Vagina (tissue), 2 donors: ENCODE measurements at regions not wholly inside any gene's neighbourhood (a gene's known extent, or its start where the extent isn't known, plus 50 kb on each side); places are given as distances from the start of the nearest gene placed in this dataset.
"Not testable (repeated sequence)": the region's sequence is repeated elsewhere in the genome, so short reads cannot be mapped to it uniquely, and the experiment has no call there.

Source experiments
- DNase-seq, 2 donors: peaks; one replicate each; pipeline ENCODE4 v3.0.0-alpha.2; 2017; ENCODE audit errors: extremely low spot score in 2 of 2
- H3K27ac ChIP-seq: fragments of 200-600 bp; sonication (generic); one replicate; pipeline ENCODE4 v1.5.1; 2019
- H3K27me3 ChIP-seq: fragments of 200-600 bp; sonication (generic); one replicate; pipeline ENCODE4 v1.5.1; 2019
- H3K36me3 ChIP-seq, 2 donors: fragments of 200-600 bp; sonication (generic); one replicate each; pipeline ENCODE4 v1.5.1; 2017 to 2019
- H3K4me1 ChIP-seq: fragments of 200-600 bp; sonication (generic); one replicate; pipeline ENCODE4 v1.5.1; 2019
- H3K4me3 ChIP-seq, 2 donors: fragments of 200-600 bp; sonication (generic); 1 replicate in 1 of 2; 2 replicates in 1 of 2; pipeline ENCODE4 v1.5.1; 2016 to 2019
- H3K9me3 ChIP-seq: fragments of 200-600 bp; sonication (generic); one replicate; pipeline ENCODE4 v1.5.1; 2019
- CTCF ChIP-seq, 3 experiments: fragments of 450-650 bp in 2 of 3; fragments of 200-600 bp in 1 of 3; sonication (generic) in 1 of 3; IDR thresholded peaks; one replicate each; pipeline ENCODE4 v1.5.1; 2017 to 2019; ENCODE audit warnings: antibody characterized with exemption in 3 of 3, mild to moderate bottlenecking in 2 of 3, moderate library complexity in 2 of 3
- POLR2A ChIP-seq, 2 donors: fragments of 450-650 bp; IDR thresholded peaks; one replicate each; pipeline ENCODE4 v1.6.1; 2017; ENCODE audit warnings: antibody characterized with exemption in 2 of 2, mild to moderate bottlenecking in 2 of 2, moderate library complexity in 2 of 2
- POLR2AphosphoS5 ChIP-seq, 2 donors: sonication (generic); formaldehyde crosslinking; IDR thresholded peaks; one replicate each; pipeline ENCODE4 v1.9.0; 2017; ENCODE audit warnings: antibody characterized with exemption in 2 of 2, mild to moderate bottlenecking in 2 of 2, low read depth in 1 of 2; ENCODE audit not compliant: insufficient read depth in 1 of 2
- intact Hi-C: fragments of 100-400 bp; cut with DNase I; formaldehyde crosslinking; loops from one replicate; pipeline ENCODE4 v1.15.1; 2023

- intact Hi-C loops = no loop called here
- no peak for TF ChIP-seq CTCF (IDR thresholded peaks at IDR 0.05)
- no peak for TF ChIP-seq POLR2A (IDR thresholded peaks at IDR 0.05)
- no peak for TF ChIP-seq POLR2AphosphoS5 (IDR thresholded peaks at IDR 0.05; ENCODE audit: insufficient read depth in 1 of 2, low read depth in 1 of 2)
- Histone ChIP-seq H3K27ac (no peak overlapping the region), H3K4me1 (no peaks in the 10 kb centered on the region), H3K27me3 (no peaks in the 10 kb centered on the region), H3K36me3 (no peaks in the 10 kb centered on the region), H3K9me3 (no peaks in the 10 kb centered on the region), H3K4me3 (no peak overlapping the region)
- no peak for DNase-seq
Observed at GRCh38 chr12:63353559-63353958, 202.6 kb upstream of the AVPR1A start.

- intact Hi-C loops = no loop called here
- no peaks in the 10 kb centered on the region for H3K27me3 ChIP-seq
- no peak overlapping the region for H3K4me3 ChIP-seq
- H3K4me1 ChIP-seq = no peaks in the 10 kb centered on the region
- H3K27ac ChIP-seq = no peak overlapping the region
- DNase-seq = no peak
- no peak for TF ChIP-seq POLR2A (IDR thresholded peaks at IDR 0.05)
- no peak for TF ChIP-seq CTCF (IDR thresholded peaks at IDR 0.05)
- TF ChIP-seq POLR2AphosphoS5 (IDR thresholded peaks at IDR 0.05; ENCODE audit: insufficient read depth in 1 of 2, low read depth in 1 of 2) = no peak
- H3K36me3 ChIP-seq = no peaks in the 10 kb centered on the region
- no peaks in the 10 kb centered on the region for H3K9me3 ChIP-seq
Observed at GRCh38 chr12:63351370-63351769, 200.4 kb upstream of the AVPR1A start.

GRCh38 chr12:63348556-63348955 lies 197.6 kb upstream of the AVPR1A start:
- no peaks in the 10 kb centered on the region for H3K36me3 ChIP-seq
- TF ChIP-seq POLR2AphosphoS5 (IDR thresholded peaks at IDR 0.05; ENCODE audit: insufficient read depth in 1 of 2, low read depth in 1 of 2) (no peak), CTCF (IDR thresholded peaks at IDR 0.05) (no peak), POLR2A (IDR thresholded peaks at IDR 0.05) (no peak)
- no peak overlapping the region for H3K27ac ChIP-seq
- no peaks in the 10 kb centered on the region for H3K4me1 ChIP-seq
- H3K4me3 ChIP-seq = no peak overlapping the region
- intact Hi-C loops = no loop called here
- no peaks in the 10 kb centered on the region for H3K9me3 ChIP-seq
- DNase-seq = no peak
- no peaks in the 10 kb centered on the region for H3K27me3 ChIP-seq

- H3K4me1 ChIP-seq, H3K4me3 ChIP-seq, H3K27ac ChIP-seq, intact Hi-C loops, H3K27me3 ChIP-seq, H3K36me3 ChIP-seq, H3K9me3 ChIP-seq, DNase-seq: not testable (repeated sequence)
Observed at GRCh38 chr12:63337158-63337557, 186.2 kb upstream of the AVPR1A start.

- intact Hi-C loops = no loop called here
- Histone ChIP-seq H3K27me3 (no peaks in the 10 kb centered on the region), H3K27ac (no peak overlapping the region), H3K36me3 (no peaks in the 10 kb centered on the region), H3K9me3 (no peaks in the 10 kb centered on the region), H3K4me1 (no peaks in the 10 kb centered on the region), H3K4me3 (no peak overlapping the region)
- TF ChIP-seq CTCF (IDR thresholded peaks at IDR 0.05) (no peak), POLR2A (IDR thresholded peaks at IDR 0.05) (no peak), POLR2AphosphoS5 (IDR thresholded peaks at IDR 0.05; ENCODE audit: insufficient read depth in 1 of 2, low read depth in 1 of 2) (no peak)
- no peak for DNase-seq
Observed at GRCh38 chr12:63326260-63326659, 175.3 kb upstream of the AVPR1A start.

GRCh38 chr12:63325757-63326156 lies 174.8 kb upstream of the AVPR1A start:
- Histone ChIP-seq H3K9me3 (no peaks in the 10 kb centered on the region), H3K27ac (no peak overlapping the region), H3K4me3 (no peak overlapping the region), H3K27me3 (no peaks in the 10 kb centered on the region), H3K4me1 (no peaks in the 10 kb centered on the region), H3K36me3 (no peaks in the 10 kb centered on the region)
- intact Hi-C loops = no loop called here
- no peak for TF ChIP-seq POLR2AphosphoS5 (IDR thresholded peaks at IDR 0.05; ENCODE audit: insufficient read depth in 1 of 2, low read depth in 1 of 2)
- TF ChIP-seq POLR2A (IDR thresholded peaks at IDR 0.05) = no peak
- no peak for TF ChIP-seq CTCF (IDR thresholded peaks at IDR 0.05)
- no peak for DNase-seq
